ENCODE measurements at regions not wholly inside any gene's neighbourhood (a gene's known extent, or its start where the extent isn't known, plus 50 kb on each side); places are given as distances from the start of the nearest gene placed in this dataset.

- CTCF ChIA-PET, result interaction anchor here (1.3 to 2.5 kb wide), 5 partner anchors 8 to 750 kb away, joined by 3 to 15 read pairs (median 5); no protein-coding TSS in a partner anchor
These were observed 148.6 kb upstream of the ZC3H12A start for GRCh38 chr1:37325509-37326437.

GRCh38 chr1:37332126-37332525, 142.3 kb upstream of the ZC3H12A start:
- DNase-seq (ENCODE audit: extremely low spot score), result no peak
- no peak for TF ChIP-seq CTCF (IDR thresholded peaks at IDR 0.05; ENCODE audit: control extremely low read depth, extremely low read depth, low read depth, missing control alignments)
- POLR2A ChIA-PET, result no interaction called here
- CTCF ChIA-PET, result interaction anchor here (1.0 kb wide), 1 partner anchor 9 kb away, joined by 6 read pairs; no protein-coding TSS in a partner anchor

More at GRCh38 chr1:37325509-37326437, 148.6 kb upstream of the ZC3H12A start:
- no peak for DNase-seq (ENCODE audit: extremely low spot score)
- TF ChIP-seq CTCF (IDR thresholded peaks at IDR 0.05; ENCODE audit: control extremely low read depth, extremely low read depth, low read depth, missing control alignments), result no peak
- POLR2A ChIA-PET, result no interaction called here

- TF ChIP-seq CTCF (IDR thresholded peaks at IDR 0.05; ENCODE audit: control extremely low read depth, extremely low read depth, low read depth, missing control alignments), result no peak
- ChIA-PET CTCF (no interaction called here), POLR2A (no interaction called here)
- no peak for DNase-seq (ENCODE audit: extremely low spot score)
These were observed 135.7 kb upstream of the ZC3H12A start for GRCh38 chr1:37338658-37339057.

- ChIA-PET POLR2A (no interaction called here), CTCF (no interaction called here)
- no peak for TF ChIP-seq CTCF (IDR thresholded peaks at IDR 0.05; ENCODE audit: control extremely low read depth, extremely low read depth, low read depth, missing control alignments)
- DNase-seq (ENCODE audit: extremely low spot score), result no peak
These were observed 131.6 kb upstream of the ZC3H12A start for GRCh38 chr1:37342736-37343135.

- ChIA-PET POLR2A (no interaction called here), CTCF (no interaction called here)
- no peak for DNase-seq (ENCODE audit: extremely low spot score)
- TF ChIP-seq CTCF (IDR thresholded peaks at IDR 0.05; ENCODE audit: control extremely low read depth, extremely low read depth, low read depth, missing control alignments), result no peak
These were observed 127.2 kb upstream of the ZC3H12A start for GRCh38 chr1:37347104-37347649.

- POLR2A ChIA-PET, result no interaction called here
- no peak for DNase-seq (ENCODE audit: extremely low spot score)
- CTCF ChIA-PET, result no interaction called here
- no peak for TF ChIP-seq CTCF (IDR thresholded peaks at IDR 0.05; ENCODE audit: control extremely low read depth, extremely low read depth, low read depth, missing control alignments)
These were observed 120.5 kb upstream of the ZC3H12A start for GRCh38 chr1:37353871-37354270.
